SJSA1 (cell line): ENCODE measurements at regions not wholly inside any gene's neighbourhood (a gene's known extent, or its start where the extent isn't known, plus 50 kb on each side); places are given as distances from the start of the nearest gene placed in this dataset.
"Not testable (repeated sequence)": the region's sequence is repeated elsewhere in the genome, so short reads cannot be mapped to it uniquely, and the experiment has no call there.

ENCODE experiments used
- DNase-seq, 2 experiments: peaks; one replicate each; pipeline ENCODE4 v3.0.0-alpha.2; 2015 to 2020; ENCODE audit warnings: low spot score in 2 of 2, low read depth in 1 of 2
- H3K27ac ChIP-seq: fragments of 250-450 bp; sonication (Bioruptor Pico); 2 replicates; pipeline ENCODE4 v1.5.1; 2020; ENCODE audit warnings: mild to moderate bottlenecking, moderate library complexity
- H3K27me3 ChIP-seq: fragments of 250-450 bp; sonication (Bioruptor Pico); replicated peaks from 2 replicates; pipeline ENCODE4 v1.5.1; 2020; ENCODE audit warnings: mild to moderate bottlenecking, moderate library complexity
- H3K36me3 ChIP-seq: fragments of 250-450 bp; sonication (Bioruptor Pico); 2 replicates; pipeline ENCODE4 v1.5.1; 2020; ENCODE audit warnings: mild to moderate bottlenecking
- H3K4me1 ChIP-seq: fragments of 250-450 bp; sonication (Bioruptor Pico); replicated peaks from 2 replicates; pipeline ENCODE4 v1.6.1; 2021; ENCODE audit warnings: mild to moderate bottlenecking
- H3K4me3 ChIP-seq: fragments of 250-450 bp; sonication (Bioruptor Pico); 2 replicates; pipeline ENCODE4 v1.5.1; 2020; ENCODE audit warnings: mild to moderate bottlenecking
- H3K9me3 ChIP-seq: fragments of 250-450 bp; sonication (Bioruptor Pico); replicated peaks from 2 replicates; pipeline ENCODE4 v1.5.1; 2020; ENCODE audit warnings: mild to moderate bottlenecking

GRCh38 chr3:22371036-22371435 lies 620.0 kb upstream of the ZNF385D start:
- Histone ChIP-seq H3K4me3 (no peak overlapping the region), H3K27me3 (no peaks in the 10 kb centered on the region; the same call in none of the 2 replicates), H3K36me3 (no peaks in the 10 kb centered on the region), H3K27ac (no peak overlapping the region), H3K9me3 (no peaks in the 10 kb centered on the region), H3K4me1 (no peaks in the 10 kb centered on the region)
- no peak for DNase-seq

DNA sequence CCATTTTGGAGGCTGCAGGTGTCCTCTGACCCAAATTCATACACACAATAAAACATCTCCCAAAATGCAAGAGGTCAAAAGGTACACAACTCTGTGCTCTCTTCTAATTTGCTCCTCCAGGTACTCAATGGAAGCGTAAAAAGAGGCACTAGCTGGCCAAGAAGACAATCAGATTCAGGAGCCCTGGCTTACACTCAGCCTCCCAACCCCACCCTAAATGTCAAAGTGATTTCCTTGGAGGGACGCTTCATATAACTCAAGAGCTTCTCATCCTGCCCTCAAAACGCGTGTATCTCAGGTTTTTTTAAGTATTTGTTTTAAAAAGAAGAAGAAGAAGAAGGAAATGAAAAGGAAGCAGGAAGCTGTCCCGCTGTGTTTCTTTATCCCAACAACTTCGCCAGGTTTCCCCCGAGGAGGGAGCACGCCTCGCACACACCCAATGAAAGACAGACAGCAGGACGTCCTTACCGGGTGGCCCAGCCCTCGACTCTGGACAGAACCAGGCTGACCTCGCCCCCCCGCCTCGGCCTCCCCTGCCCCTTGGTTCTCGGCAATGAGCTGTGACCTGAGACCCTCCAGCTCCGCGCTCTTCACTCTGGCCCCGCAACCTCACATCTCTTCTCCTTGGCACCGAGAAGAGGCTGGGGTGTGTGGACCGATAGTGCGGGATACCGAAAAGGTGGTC lies 620.7 kb upstream of the ZNF385D start:
- Histone ChIP-seq H3K4me3 (no peak overlapping the region), H3K4me1 (no peaks in the 10 kb centered on the region), H3K27me3 (no peaks in the 10 kb centered on the region; the same call in none of the 2 replicates), H3K9me3 (no peaks in the 10 kb centered on the region), H3K27ac (no peak overlapping the region), H3K36me3 (no peaks in the 10 kb centered on the region)
- DNase-seq = no peak

- Histone ChIP-seq H3K9me3 (no peaks in the 10 kb centered on the region), H3K4me1 (no peaks in the 10 kb centered on the region), H3K36me3 (no peaks in the 10 kb centered on the region), H3K27me3 (no peaks in the 10 kb centered on the region; the same call in none of the 2 replicates), H3K4me3 (no peak overlapping the region), H3K27ac (no peak overlapping the region)
- DNase-seq = no peak
These were observed 621.5 kb upstream of the ZNF385D start for GRCh38 chr3:22372292-22373062.

GRCh38 chr3:22373182-22373581 lies 622.2 kb upstream of the ZNF385D start:
- H3K9me3 ChIP-seq = no peaks in the 10 kb centered on the region
- no peak overlapping the region for H3K27ac ChIP-seq
- H3K4me1 ChIP-seq = no peaks in the 10 kb centered on the region
- no peaks in the 10 kb centered on the region; the same call in none of the 2 replicates for H3K27me3 ChIP-seq
- no peak for DNase-seq
- H3K4me3 ChIP-seq = no peak overlapping the region
- H3K36me3 ChIP-seq = no peaks in the 10 kb centered on the region

- no peak for DNase-seq
- Histone ChIP-seq H3K4me1 (no peaks in the 10 kb centered on the region), H3K36me3 (no peaks in the 10 kb centered on the region), H3K4me3 (no peak overlapping the region), H3K27ac (no peak overlapping the region), H3K9me3 (no peaks in the 10 kb centered on the region), H3K27me3 (no peaks in the 10 kb centered on the region; the same call in none of the 2 replicates)
These were observed 622.8 kb upstream of the ZNF385D start for GRCh38 chr3:22373827-22374226.

DNA sequence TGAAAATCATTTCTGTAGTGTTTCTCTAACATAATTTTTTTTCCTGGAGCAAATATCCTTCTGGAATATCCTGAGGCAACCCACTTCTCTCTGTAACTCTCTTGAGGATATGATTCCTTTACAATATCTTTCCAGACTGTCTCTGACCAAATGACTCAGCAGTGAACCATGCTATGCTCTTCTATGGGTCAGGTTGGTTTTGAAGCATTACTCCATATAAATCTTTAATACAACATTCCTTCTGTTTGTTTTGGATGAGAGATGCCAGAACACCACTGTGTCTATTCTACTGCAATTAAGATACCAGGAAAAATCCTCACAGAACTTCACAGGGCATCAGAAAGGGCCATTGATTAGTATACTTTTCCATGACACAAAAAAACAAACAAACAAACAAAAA lies 626.4 kb upstream of the ZNF385D start:
- Histone ChIP-seq H3K9me3 (no peaks in the 10 kb centered on the region), H3K4me1 (no peaks in the 10 kb centered on the region), H3K27ac (no peak overlapping the region), H3K27me3 (no peaks in the 10 kb centered on the region), H3K4me3 (no peak overlapping the region), H3K36me3 (no peaks in the 10 kb centered on the region)
- DNase-seq = no peak

- Histone ChIP-seq H3K27me3 (no peaks in the 10 kb centered on the region), H3K9me3 (no peaks in the 10 kb centered on the region), H3K36me3 (no peaks in the 10 kb centered on the region), H3K27ac (no peak overlapping the region), H3K4me3 (no peak overlapping the region), H3K4me1 (no peaks in the 10 kb centered on the region)
- DNase-seq = no peak
These were observed 627.9 kb upstream of the ZNF385D start for GRCh38 chr3:22378869-22379268.

DNA sequence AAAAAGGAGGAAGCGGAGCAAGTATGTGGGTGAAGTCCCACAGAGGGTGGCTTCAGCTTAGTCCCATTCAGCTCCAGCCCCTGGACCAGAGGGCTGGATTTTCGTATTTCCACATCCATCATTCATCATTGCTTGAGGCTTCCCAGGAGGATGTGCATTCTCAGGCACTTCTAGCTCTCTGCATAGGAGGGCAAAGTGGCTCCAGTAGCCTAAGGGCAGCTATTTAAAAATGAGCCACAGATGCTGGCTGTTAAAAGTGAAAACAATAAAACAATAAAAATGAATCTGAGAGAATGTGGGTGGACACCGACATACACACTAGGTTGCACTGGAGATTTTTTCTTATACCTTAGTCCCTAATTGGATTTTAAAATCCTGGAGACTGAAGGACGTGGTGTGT lies 629.2 kb upstream of the ZNF385D start:
- H3K4me1 ChIP-seq = no peaks in the 10 kb centered on the region
- H3K9me3 ChIP-seq = no peaks in the 10 kb centered on the region
- no peaks in the 10 kb centered on the region for H3K36me3 ChIP-seq
- H3K27me3 ChIP-seq = no peaks in the 10 kb centered on the region
- H3K27ac ChIP-seq = no peak overlapping the region
- DNase-seq = no peak
- H3K4me3 ChIP-seq = no peak overlapping the region

DNA sequence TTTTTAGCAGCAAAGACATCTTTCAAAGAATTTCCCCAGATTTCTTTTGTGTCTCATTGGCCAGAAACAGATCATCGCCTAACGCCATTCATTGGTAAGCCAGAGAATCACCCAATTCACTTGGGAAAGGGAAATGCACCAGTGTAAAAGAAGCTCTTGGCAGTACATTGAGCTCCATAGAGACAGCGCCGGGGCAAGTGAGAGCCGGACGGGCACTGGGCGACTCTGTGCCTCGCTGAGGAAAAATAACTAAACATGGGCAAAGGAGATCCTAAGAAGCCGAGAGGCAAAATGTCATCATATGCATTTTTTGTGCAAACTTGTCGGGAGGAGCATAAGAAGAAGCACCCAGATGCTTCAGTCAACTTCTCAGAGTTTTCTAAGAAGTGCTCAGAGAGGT lies 630.6 kb upstream of the ZNF385D start:
- not testable (repeated sequence) for H3K4me3 ChIP-seq, H3K4me1 ChIP-seq, H3K36me3 ChIP-seq, DNase-seq, H3K9me3 ChIP-seq, H3K27me3 ChIP-seq, H3K27ac ChIP-seq

DNA sequence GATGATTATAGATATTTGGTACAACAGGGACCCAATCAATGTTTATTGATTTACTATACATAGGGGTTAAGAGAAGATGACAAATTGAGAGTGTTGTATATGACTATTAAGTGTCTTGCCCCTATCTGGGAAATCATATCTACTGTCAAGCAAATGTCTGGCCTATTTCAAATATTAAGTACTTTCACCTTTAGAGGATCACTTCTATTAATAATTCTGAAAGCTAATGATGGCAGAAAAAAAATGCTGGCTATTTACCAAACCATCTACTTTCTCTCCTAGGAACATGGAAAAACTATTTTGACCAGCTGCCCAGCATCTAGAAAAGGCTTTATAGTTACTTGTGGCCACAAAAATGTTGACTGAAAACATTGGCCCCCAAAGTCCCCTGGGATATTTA lies 632.3 kb upstream of the ZNF385D start:
- DNase-seq = no peak
- no peaks in the 10 kb centered on the region for H3K36me3 ChIP-seq
- no peak overlapping the region for H3K4me3 ChIP-seq
- H3K27ac ChIP-seq = no peak overlapping the region
- H3K27me3 ChIP-seq = no peaks in the 10 kb centered on the region
- no peaks in the 10 kb centered on the region for H3K4me1 ChIP-seq
- H3K9me3 ChIP-seq = no peaks in the 10 kb centered on the region

GRCh38 chr3:22386107-22386506 lies 635.1 kb upstream of the ZNF385D start:
- Histone ChIP-seq H3K27ac (no peak overlapping the region), H3K4me1 (no peaks in the 10 kb centered on the region), H3K9me3 (no peaks in the 10 kb centered on the region), H3K27me3 (no peaks in the 10 kb centered on the region), H3K36me3 (no peaks in the 10 kb centered on the region), H3K4me3 (no peak overlapping the region)
- no peak for DNase-seq

- no peaks in the 10 kb centered on the region for H3K27me3 ChIP-seq
- H3K27ac ChIP-seq = no peak overlapping the region
- no peaks in the 10 kb centered on the region for H3K36me3 ChIP-seq
- no peak for DNase-seq
- no peaks in the 10 kb centered on the region for H3K9me3 ChIP-seq
- H3K4me3 ChIP-seq = no peak overlapping the region
- H3K4me1 ChIP-seq = no peaks in the 10 kb centered on the region
These were observed 641.3 kb upstream of the ZNF385D start for GRCh38 chr3:22392286-22392685.

GRCh38 chr3:22392859-22393258 lies 641.8 kb upstream of the ZNF385D start:
- Histone ChIP-seq H3K9me3 (no peaks in the 10 kb centered on the region), H3K27ac (no peak overlapping the region), H3K36me3 (no peaks in the 10 kb centered on the region), H3K27me3 (no peaks in the 10 kb centered on the region), H3K4me1 (no peaks in the 10 kb centered on the region), H3K4me3 (no peak overlapping the region)
- DNase-seq = no peak

GRCh38 chr3:22399566-22399965 lies 648.6 kb upstream of the ZNF385D start:
- H3K9me3 ChIP-seq = no peaks in the 10 kb centered on the region
- H3K36me3 ChIP-seq = no peaks in the 10 kb centered on the region
- no peaks in the 10 kb centered on the region for H3K27me3 ChIP-seq
- no peak overlapping the region for H3K4me3 ChIP-seq
- no peaks in the 10 kb centered on the region for H3K4me1 ChIP-seq
- H3K27ac ChIP-seq = no peak overlapping the region
- DNase-seq = no peak
